Endodermal cell (in vitro differentiated cells): ENCODE measurements at regions not wholly inside any gene's neighbourhood (a gene's known extent, or its start where the extent isn't known, plus 50 kb on each side); places are given as distances from the start of the nearest gene placed in this dataset.

Experiments
- DNase-seq: peaks from one replicate; pipeline ENCODE4 v3.0.0-alpha.2; 2017
- H3K27ac ChIP-seq: 2 replicates; pipeline ENCODE4 v1.5.1; 2013; ENCODE audit warnings: mild to moderate bottlenecking, low read depth, low read length, moderate library complexity
- H3K27me3 ChIP-seq: 2 replicates; pipeline ENCODE4 v1.6.1; 2013; ENCODE audit warnings: mild to moderate bottlenecking, low read length, moderate library complexity; ENCODE audit not compliant: insufficient read depth, control insufficient read depth, poor library complexity, severe bottlenecking
- H3K36me3 ChIP-seq: 2 replicates; pipeline ENCODE4 v1.7.0; 2013; ENCODE audit warnings: mild to moderate bottlenecking, low read length, moderate library complexity; ENCODE audit not compliant: control insufficient read depth, insufficient read depth
- H3K4me1 ChIP-seq: one replicate; pipeline ENCODE4 v1.7.0; 2013; ENCODE audit warnings: low read length; ENCODE audit not compliant: control insufficient read depth, insufficient read depth
- H3K4me3 ChIP-seq: 2 replicates; pipeline ENCODE4 v1.5.1; 2013; ENCODE audit warnings: mild to moderate bottlenecking, low read length, moderate library complexity
- H3K9ac ChIP-seq: 2 replicates; pipeline ENCODE4 v1.6.1; 2013; ENCODE audit warnings: mild to moderate bottlenecking, low read length, moderate library complexity; ENCODE audit not compliant: poor library complexity, severe bottlenecking; ENCODE audit errors: extremely low read depth
- H3K9me3 ChIP-seq: 2 replicates; pipeline ENCODE4 v1.6.1; 2013; ENCODE audit warnings: mild to moderate bottlenecking, low read length, moderate library complexity; ENCODE audit not compliant: control insufficient read depth
- H3K27ac Mint-ChIP-seq: 2 replicates; pipeline ENCODE4 v1.8.0; 2020; ENCODE audit warnings: mixed read lengths
- H3K27me3 Mint-ChIP-seq: 2 replicates; pipeline ENCODE4 v1.8.0; 2021; ENCODE audit warnings: mild to moderate bottlenecking, mixed read lengths; ENCODE audit not compliant: insufficient read depth
- H3K36me3 Mint-ChIP-seq: 2 replicates; pipeline ENCODE4 v1.8.0; 2020; ENCODE audit warnings: low read depth, mixed read lengths
- H3K4me1 Mint-ChIP-seq: 2 replicates; pipeline ENCODE4 v1.8.0; 2020; ENCODE audit warnings: mixed read lengths
- H3K4me3 Mint-ChIP-seq: 2 replicates; pipeline ENCODE4 v1.8.0; 2020; ENCODE audit warnings: mild to moderate bottlenecking, moderate library complexity, mixed read lengths
- H3K9me3 Mint-ChIP-seq: 2 replicates; pipeline ENCODE4 v1.8.0; 2020; ENCODE audit warnings: mild to moderate bottlenecking, mixed read lengths
- WGBS, 2 experiments: methylation state at CpG; one replicate each; pipeline versions ENCODE4 v1.1.5 to v1.1.7; 2013; ENCODE audit warnings: missing lambda C conversion rate in 2 of 2, mixed read lengths in 1 of 2; ENCODE audit not compliant: insufficient coverage in 1 of 2, insufficient read length in 1 of 2; 5-methylcytosine and 5-hydroxymethylcytosine counted together
- TF ChIP-seq, protein P1 (sequence below): fragments of 200-600 bp; sonication (generic); conservative IDR thresholded peaks from 2 replicates; pipeline ENCODE4 v1.5.0; 2021; ENCODE audit warnings: antibody characterized with exemption, mild to moderate bottlenecking

DNA sequence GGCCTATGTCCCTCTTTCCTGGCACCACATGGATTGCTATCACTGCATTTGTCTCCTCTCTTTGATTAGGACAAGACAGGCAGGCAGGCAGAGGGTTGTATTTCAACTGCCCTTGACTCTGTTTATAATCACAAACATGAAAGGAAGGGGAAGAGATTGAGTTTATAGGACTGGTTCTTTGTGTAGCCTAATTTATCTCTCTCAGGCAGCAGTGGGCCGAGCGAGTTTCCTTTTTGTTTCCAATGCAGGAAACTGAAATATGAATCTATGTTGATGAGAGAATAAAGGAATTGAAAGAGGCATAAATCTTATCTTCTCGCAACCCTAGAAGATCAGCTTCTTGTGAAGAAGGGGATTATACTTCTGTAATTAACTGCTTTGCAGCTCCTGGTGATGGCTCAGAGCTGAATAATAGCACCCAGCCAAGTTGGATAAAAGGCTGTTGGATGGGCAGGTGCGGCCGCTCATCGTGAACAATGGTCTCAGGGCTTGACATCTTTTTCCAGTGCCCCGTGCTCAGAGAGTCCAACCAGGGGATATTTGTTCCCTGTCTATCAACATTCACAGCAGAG, 80.6 kb upstream of the SYT13 start:
- no peaks in the 10 kb centered on the region for H3K4me1 ChIP-seq
- Mint-ChIP-seq H3K27ac (no peak overlapping the region), H3K36me3 (no peaks in the 10 kb centered on the region), H3K4me3 (no peak overlapping the region), H3K9me3 (no peaks in the 10 kb centered on the region), H3K4me1 (peaks cover 9% of the 10 kb centered on the region), H3K27me3 (peaks cover 16% of the 10 kb centered on the region)
- no peak overlapping the region for H3K9ac ChIP-seq
- H3K36me3 ChIP-seq: no peaks in the 10 kb centered on the region
- DNase-seq: no peak
- no peak overlapping the region for H3K4me3 ChIP-seq
- TF ChIP-seq, protein P1, sequence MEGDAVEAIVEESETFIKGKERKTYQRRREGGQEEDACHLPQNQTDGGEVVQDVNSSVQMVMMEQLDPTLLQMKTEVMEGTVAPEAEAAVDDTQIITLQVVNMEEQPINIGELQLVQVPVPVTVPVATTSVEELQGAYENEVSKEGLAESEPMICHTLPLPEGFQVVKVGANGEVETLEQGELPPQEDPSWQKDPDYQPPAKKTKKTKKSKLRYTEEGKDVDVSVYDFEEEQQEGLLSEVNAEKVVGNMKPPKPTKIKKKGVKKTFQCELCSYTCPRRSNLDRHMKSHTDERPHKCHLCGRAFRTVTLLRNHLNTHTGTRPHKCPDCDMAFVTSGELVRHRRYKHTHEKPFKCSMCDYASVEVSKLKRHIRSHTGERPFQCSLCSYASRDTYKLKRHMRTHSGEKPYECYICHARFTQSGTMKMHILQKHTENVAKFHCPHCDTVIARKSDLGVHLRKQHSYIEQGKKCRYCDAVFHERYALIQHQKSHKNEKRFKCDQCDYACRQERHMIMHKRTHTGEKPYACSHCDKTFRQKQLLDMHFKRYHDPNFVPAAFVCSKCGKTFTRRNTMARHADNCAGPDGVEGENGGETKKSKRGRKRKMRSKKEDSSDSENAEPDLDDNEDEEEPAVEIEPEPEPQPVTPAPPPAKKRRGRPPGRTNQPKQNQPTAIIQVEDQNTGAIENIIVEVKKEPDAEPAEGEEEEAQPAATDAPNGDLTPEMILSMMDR: no peak
- 71 to 86% methylated on average over 7 of the region's 7 CpGs for WGBS, 2 experiments
- peak overlapping the region; percentile 11 for H3K27ac ChIP-seq
- H3K9me3 ChIP-seq: no peaks in the 10 kb centered on the region
- peaks cover under 1% of the 10 kb centered on the region for H3K27me3 ChIP-seq

DNA sequence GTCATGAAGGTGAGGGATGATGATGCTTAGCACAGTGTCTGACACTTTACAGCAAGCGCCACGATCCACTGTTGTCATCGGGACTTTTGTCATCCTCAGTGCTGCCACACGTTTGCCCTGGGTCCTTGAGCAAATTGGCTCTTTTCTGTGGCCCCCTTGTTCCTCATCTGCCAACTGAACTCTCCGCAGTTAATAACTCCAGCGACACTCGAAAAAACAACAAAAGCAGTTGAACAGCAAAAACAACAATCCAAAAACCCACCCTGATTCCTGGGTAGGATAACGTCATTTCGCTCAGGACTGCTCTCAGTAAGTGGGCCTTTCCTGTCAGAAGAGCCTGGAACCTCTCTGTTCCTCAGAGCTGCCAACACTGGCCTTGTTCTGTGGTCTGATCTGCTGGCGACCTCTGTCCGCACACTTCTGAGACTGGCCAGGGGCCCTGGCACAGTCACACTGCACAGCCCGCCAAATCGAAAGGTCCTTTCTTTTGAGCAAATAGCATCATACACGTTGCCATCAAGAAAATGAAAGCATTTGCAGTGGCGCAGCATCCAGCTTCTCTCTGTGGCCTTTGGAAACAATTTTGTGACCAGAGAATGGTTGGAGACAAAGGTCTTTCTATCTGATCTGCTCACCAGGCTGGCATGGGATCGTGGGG, 79.9 kb upstream of the SYT13 start:
- DNase-seq: no peak
- Histone ChIP-seq H3K27ac (no peak overlapping the region), H3K9me3 (no peaks in the 10 kb centered on the region), H3K9ac (no peak overlapping the region), H3K27me3 (no peaks in the 10 kb centered on the region), H3K4me1 (no peaks in the 10 kb centered on the region), H3K4me3 (no peak overlapping the region), H3K36me3 (no peaks in the 10 kb centered on the region)
- Mint-ChIP-seq H3K4me3 (no peak overlapping the region), H3K4me1 (peaks cover 8% of the 10 kb centered on the region), H3K36me3 (no peaks in the 10 kb centered on the region), H3K27ac (no peak overlapping the region), H3K27me3 (peaks cover 17% of the 10 kb centered on the region), H3K9me3 (no peaks in the 10 kb centered on the region)
- TF ChIP-seq, protein P1: no peak
- WGBS, 2 experiments: 93% methylated on average over 14 to 16 of the region's 16 CpGs

DNA sequence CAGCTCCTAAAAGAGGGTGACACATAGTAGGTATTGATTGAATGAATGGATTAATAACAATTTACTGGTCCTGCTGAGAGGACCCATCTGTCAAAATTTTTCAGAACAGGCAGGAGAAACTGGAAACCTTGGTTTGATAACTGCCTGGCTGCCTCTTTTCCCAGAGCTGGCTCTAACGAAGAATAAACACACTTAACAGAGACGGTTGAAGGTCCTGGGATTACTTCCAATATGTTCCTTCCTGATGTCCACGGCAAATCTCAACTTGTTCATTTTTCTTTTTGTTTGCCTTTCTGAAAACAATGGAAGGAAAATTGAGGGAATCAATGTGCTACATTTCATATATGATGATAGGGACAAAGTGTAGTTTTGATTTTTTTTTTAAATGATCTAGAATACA, 76.5 kb upstream of the SYT13 start:
- WGBS, 2 experiments: 89 to 100% methylated on average over 2 to 3 of the region's 3 CpGs
- H3K4me3 ChIP-seq: no peak overlapping the region
- DNase-seq: no peak

More for the DNA sequence above, 76.5 kb upstream of the SYT13 start:
- Mint-ChIP-seq H3K36me3 (no peaks in the 10 kb centered on the region), H3K27ac (no peak overlapping the region), H3K9me3 (no peaks in the 10 kb centered on the region), H3K4me3 (no peak overlapping the region), H3K27me3 (peaks cover 19% of the 10 kb centered on the region), H3K4me1 (peaks cover 6% of the 10 kb centered on the region)
- Histone ChIP-seq H3K4me1 (no peaks in the 10 kb centered on the region), H3K9ac (no peak overlapping the region), H3K27me3 (no peaks in the 10 kb centered on the region), H3K9me3 (no peaks in the 10 kb centered on the region), H3K36me3 (no peaks in the 10 kb centered on the region), H3K27ac (no peak overlapping the region)
- TF ChIP-seq, protein P1: no peak
